Astrocyte of the cerebellum (primary cell): ENCODE measurements at regions not wholly inside any gene's neighbourhood (a gene's known extent, or its start where the extent isn't known, plus 50 kb on each side); places are given as distances from the start of the nearest gene placed in this dataset.

ENCODE experiments used
- DNase-seq: peaks from one replicate; pipeline ENCODE4 v3.0.0-alpha.2; 2011; ENCODE audit warnings: low read depth
- H3K4me3 ChIP-seq: 2 replicates; pipeline ENCODE4 v1.5.1; 2011; ENCODE audit warnings: mild to moderate bottlenecking, low read depth, low read length, moderate library complexity
- CTCF ChIP-seq: IDR thresholded peaks from 2 replicates; pipeline ENCODE4 v1.5.1; 2012; ENCODE audit warnings: low read length, low read depth, moderate library complexity, mild to moderate bottlenecking; ENCODE audit errors: missing control alignments
- in situ Hi-C: cut with HindIII; loops from 2 replicates; pipeline ENCODE4 v1.10.0; 2017; ENCODE audit warnings: low sequenced_read_pairs

- no peak for DNase-seq
- TF ChIP-seq CTCF, result no peak
- H3K4me3 ChIP-seq, result no peak overlapping the region
- in situ Hi-C loops, result no loop called here
Measured at GRCh38 chr14:82604819-82605218, 1071.2 kb upstream of the SEL1L start.

GRCh38 chr14:82621881-82622450 lies 1088.3 kb upstream of the SEL1L start:
- DNase-seq, result no peak
- no peak overlapping the region for H3K4me3 ChIP-seq
- TF ChIP-seq CTCF, result no peak
- in situ Hi-C loops, result no loop called here

GRCh38 chr14:82626156-82627066 lies 1092.8 kb upstream of the SEL1L start:
- in situ Hi-C loops, result no loop called here
- DNase-seq, result no peak
- no peak for TF ChIP-seq CTCF
- no peak overlapping the region for H3K4me3 ChIP-seq

- in situ Hi-C loops, result no loop called here
- TF ChIP-seq CTCF, result no peak
- no peak for DNase-seq
- H3K4me3 ChIP-seq, result no peak overlapping the region
Measured at GRCh38 chr14:82635915-82636314, 1102.3 kb upstream of the SEL1L start.

GRCh38 chr14:82636426-82636825 lies 1102.8 kb upstream of the SEL1L start:
- H3K4me3 ChIP-seq, result no peak overlapping the region
- DNase-seq, result no peak
- in situ Hi-C loops, result no loop called here
- TF ChIP-seq CTCF, result no peak

- no peak for TF ChIP-seq CTCF
- in situ Hi-C loops, result no loop called here
Measured at GRCh38 chr14:82641050-82641540, 1107.4 kb upstream of the SEL1L start.

More at GRCh38 chr14:82641050-82641540, 1107.4 kb upstream of the SEL1L start:
- H3K4me3 ChIP-seq, result no peak overlapping the region
- no peak for DNase-seq
